ENCODE measurements at regions not wholly inside any gene's neighbourhood (a gene's known extent, or its start where the extent isn't known, plus 50 kb on each side); places are given as distances from the start of the nearest gene placed in this dataset.

DNA sequence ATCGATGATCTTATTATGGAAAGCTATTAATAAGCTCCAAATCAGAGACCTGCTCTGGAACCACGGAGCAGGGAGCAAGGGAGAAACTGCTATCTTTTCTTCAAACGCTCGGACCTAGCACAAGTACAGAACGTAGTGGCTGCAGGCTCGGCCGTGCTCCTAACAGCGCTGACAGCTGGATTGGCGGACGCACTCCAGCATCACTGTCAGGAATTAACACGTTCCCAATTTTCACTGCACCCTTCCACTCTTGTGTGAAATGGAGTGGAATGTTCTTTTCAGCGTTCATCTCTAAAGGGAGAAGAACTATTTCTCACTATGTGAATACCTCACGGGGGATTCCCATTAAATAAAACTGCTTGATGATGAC lies 106.9 kb downstream of the ZNF281 start:
- intact Hi-C loops (cut with micrococcal nuclease) = loop anchor here (10.0 kb wide), 1 partner anchor 618 kb away; no protein-coding TSS in a partner anchor
- TF ChIP-seq, protein P1, sequence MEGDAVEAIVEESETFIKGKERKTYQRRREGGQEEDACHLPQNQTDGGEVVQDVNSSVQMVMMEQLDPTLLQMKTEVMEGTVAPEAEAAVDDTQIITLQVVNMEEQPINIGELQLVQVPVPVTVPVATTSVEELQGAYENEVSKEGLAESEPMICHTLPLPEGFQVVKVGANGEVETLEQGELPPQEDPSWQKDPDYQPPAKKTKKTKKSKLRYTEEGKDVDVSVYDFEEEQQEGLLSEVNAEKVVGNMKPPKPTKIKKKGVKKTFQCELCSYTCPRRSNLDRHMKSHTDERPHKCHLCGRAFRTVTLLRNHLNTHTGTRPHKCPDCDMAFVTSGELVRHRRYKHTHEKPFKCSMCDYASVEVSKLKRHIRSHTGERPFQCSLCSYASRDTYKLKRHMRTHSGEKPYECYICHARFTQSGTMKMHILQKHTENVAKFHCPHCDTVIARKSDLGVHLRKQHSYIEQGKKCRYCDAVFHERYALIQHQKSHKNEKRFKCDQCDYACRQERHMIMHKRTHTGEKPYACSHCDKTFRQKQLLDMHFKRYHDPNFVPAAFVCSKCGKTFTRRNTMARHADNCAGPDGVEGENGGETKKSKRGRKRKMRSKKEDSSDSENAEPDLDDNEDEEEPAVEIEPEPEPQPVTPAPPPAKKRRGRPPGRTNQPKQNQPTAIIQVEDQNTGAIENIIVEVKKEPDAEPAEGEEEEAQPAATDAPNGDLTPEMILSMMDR (IDR thresholded peaks at IDR 0.05; ENCODE audit: borderline replicate concordance) = no peak
- Histone ChIP-seq H3K4me1 (peaks cover 19% of the 10 kb centered on the region), H3K27me3 (ENCODE audit: low read depth) (peaks cover 17% of the 10 kb centered on the region), H3K27ac (replicated peaks) (no peak overlapping the region), H3K4me3 (peak overlapping the region; percentile 76), H3K9me3 (replicated peaks) (no peaks in the 10 kb centered on the region), H3K36me3 (no peaks in the 10 kb centered on the region)
- no peak for DNase-seq

DNA sequence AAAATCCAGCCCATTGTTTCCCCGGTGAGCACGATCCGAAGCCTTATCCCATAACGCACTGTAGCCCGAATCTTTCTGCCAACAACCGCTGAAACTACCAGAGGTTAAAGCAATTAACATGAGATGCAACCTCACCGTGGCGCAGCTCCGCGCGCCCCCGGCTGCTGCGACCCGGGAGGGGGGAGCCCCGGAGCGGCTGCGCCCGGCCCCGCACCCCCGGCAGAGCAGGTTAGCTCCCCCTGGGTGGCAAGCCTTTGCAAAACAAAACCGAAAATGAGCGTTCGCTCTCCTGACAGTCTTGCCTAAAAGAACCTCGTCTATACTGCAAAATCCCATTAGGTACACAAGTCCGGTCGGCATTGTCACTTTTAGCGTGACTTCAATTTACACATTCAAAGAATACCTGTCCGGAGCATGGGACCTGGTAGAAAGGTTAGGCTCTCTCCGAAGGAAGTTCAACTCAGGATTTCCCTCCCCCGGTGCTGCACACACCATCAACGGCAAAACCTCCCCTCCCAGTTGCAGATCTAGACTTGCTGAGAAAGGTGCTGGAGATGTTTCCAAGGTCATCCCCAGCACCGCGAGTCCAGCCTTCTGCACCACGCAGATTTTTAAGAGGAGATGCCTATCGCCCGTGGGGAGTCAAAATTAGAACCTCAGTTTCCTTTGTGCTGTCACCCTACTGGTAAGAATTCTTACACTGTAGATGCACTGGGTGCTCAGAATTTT lies 107.5 kb downstream of the ZNF281 start:
- Histone ChIP-seq H3K27ac (replicated peaks) (no peak overlapping the region), H3K4me1 (peaks cover 19% of the 10 kb centered on the region), H3K9me3 (replicated peaks) (no peaks in the 10 kb centered on the region), H3K27me3 (ENCODE audit: low read depth) (peaks cover 17% of the 10 kb centered on the region), H3K36me3 (no peaks in the 10 kb centered on the region), H3K4me3 (peak overlapping the region; percentile 76)
- no peak for DNase-seq
- TF ChIP-seq, protein P1 (IDR thresholded peaks at IDR 0.05; ENCODE audit: borderline replicate concordance) = no peak
- intact Hi-C loops (cut with micrococcal nuclease) = loop anchor here (10.0 kb wide), 1 partner anchor 618 kb away; no protein-coding TSS in a partner anchor

DNA sequence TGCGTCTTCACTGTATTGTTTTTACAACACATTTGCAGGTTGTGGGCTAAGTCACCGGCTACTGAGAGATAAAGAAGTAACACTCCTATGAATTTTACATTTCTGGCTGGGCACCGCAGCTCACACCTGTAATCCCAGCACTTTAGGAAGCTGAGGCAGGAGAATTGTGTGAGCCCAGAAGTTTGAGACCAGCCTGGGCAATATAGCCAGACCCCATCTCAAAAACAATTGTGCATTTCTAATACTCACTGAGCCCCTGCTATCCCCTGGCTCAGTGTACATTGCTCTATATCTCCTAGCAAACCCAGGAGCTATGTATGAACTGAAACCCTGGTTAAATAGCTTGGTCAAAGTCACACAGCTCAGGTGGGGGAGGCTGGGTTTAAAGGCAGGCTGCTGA lies 108.7 kb downstream of the ZNF281 start:
- peak overlapping the region; percentile 76 for H3K4me3 ChIP-seq
- no peak for DNase-seq
- H3K27me3 ChIP-seq (ENCODE audit: low read depth) = peaks cover 17% of the 10 kb centered on the region
- intact Hi-C loops (cut with micrococcal nuclease) = loop anchor here (10.0 kb wide), 1 partner anchor 616 kb away; no protein-coding TSS in a partner anchor
- TF ChIP-seq, protein P1 (IDR thresholded peaks at IDR 0.05; ENCODE audit: borderline replicate concordance) = no peak
- peaks cover 19% of the 10 kb centered on the region for H3K4me1 ChIP-seq
- no peaks in the 10 kb centered on the region for H3K9me3 ChIP-seq (replicated peaks)
- H3K27ac ChIP-seq (replicated peaks) = no peak overlapping the region
- no peaks in the 10 kb centered on the region for H3K36me3 ChIP-seq

DNA sequence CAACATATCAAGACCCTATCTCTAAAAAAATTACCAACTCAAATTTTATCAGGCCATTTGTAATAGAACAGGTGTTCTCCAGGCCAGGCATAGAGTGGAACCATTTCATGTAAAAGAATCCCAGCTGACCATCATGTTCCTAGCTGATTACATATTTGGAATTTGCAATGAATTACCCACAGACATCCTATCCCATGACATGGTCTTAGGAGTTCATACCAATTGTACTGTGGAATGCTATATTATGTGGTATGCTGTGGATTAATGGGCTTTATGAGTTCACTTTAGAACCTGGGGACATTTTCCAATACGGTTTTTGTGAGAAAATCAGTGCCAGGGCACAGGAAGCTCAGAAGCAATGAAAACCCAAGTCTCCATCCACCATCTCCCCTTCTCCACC lies 110.3 kb downstream of the ZNF281 start:
- no peak for DNase-seq
- TF ChIP-seq, protein P1 (IDR thresholded peaks at IDR 0.05; ENCODE audit: borderline replicate concordance) = no peak
- H3K4me3 ChIP-seq = no peak overlapping the region
- no peaks in the 10 kb centered on the region for H3K9me3 ChIP-seq (replicated peaks)
- no peaks in the 10 kb centered on the region for H3K36me3 ChIP-seq
- H3K27ac ChIP-seq (replicated peaks) = no peak overlapping the region
- peaks cover 19% of the 10 kb centered on the region for H3K4me1 ChIP-seq
- intact Hi-C loops (cut with micrococcal nuclease) = no loop called here
- H3K27me3 ChIP-seq (ENCODE audit: low read depth) = peaks cover 17% of the 10 kb centered on the region

DNA sequence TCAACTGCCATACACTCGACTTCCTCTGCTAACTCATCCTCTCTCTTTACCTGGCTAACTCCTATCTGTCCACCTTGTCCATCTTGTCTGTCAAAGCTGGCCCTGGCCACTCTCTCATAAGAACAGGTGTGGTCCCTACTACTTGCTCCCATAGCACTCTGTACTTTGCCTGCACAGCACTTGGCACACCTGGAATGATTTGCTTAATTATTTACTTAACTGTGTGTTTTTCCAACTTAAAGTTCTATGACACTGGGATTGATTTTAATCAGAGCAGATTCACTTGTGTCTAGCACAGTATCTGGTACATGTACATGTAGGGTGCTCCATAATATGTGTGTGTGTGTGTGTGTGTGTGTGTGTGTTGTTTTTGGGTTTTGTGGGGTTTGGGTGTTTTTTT lies 111.6 kb downstream of the ZNF281 start:
- Histone ChIP-seq H3K36me3 (no peaks in the 10 kb centered on the region), H3K27ac (replicated peaks) (no peak overlapping the region), H3K4me3 (no peak overlapping the region), H3K9me3 (replicated peaks) (no peaks in the 10 kb centered on the region), H3K27me3 (ENCODE audit: low read depth) (peaks cover 17% of the 10 kb centered on the region), H3K4me1 (peaks cover 19% of the 10 kb centered on the region)
- intact Hi-C loops (cut with micrococcal nuclease) = no loop called here
- TF ChIP-seq, protein P1 (IDR thresholded peaks at IDR 0.05; ENCODE audit: borderline replicate concordance) = no peak
- no peak for DNase-seq
